ENCODE measurements at regions not wholly inside any gene's neighbourhood (a gene's known extent, or its start where the extent isn't known, plus 50 kb on each side); places are given as distances from the start of the nearest gene placed in this dataset.

GRCh38 chr16:5590416-5590815 lies 492.8 kb upstream of the EEF2KMT start:
- no peak for DNase-seq (ENCODE audit: low spot score)

DNA sequence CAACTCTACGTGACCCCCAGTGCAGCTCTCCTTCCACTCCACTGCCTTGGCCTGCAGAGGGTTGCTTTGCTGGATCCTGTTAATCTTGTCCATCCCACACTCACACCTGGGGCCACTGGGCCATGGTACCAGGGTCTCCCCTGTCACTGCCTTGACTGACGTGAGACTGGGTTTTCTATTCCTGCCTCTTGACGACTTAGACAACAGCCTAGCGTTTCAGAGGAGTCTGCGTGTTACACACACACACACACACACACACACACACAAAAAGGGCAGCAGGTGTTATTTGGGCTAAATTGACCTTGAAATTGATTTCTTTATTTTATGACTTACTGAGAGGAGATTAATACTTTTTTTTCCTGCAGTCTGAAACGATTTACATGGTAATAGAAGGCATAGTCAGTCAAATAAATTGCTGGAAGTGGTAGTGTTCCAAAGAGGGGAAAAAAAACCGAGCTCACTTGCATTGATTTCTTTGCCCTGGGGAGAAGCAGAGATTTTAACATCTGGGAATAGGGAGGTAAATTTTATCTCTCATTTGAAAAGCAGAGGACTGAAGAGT lies 492.3 kb upstream of the EEF2KMT start:
- no peak for DNase-seq (ENCODE audit: low spot score)

- no peak for DNase-seq (ENCODE audit: low spot score)
Measured at GRCh38 chr16:5584109-5584508, 486.5 kb upstream of the EEF2KMT start.

DNA sequence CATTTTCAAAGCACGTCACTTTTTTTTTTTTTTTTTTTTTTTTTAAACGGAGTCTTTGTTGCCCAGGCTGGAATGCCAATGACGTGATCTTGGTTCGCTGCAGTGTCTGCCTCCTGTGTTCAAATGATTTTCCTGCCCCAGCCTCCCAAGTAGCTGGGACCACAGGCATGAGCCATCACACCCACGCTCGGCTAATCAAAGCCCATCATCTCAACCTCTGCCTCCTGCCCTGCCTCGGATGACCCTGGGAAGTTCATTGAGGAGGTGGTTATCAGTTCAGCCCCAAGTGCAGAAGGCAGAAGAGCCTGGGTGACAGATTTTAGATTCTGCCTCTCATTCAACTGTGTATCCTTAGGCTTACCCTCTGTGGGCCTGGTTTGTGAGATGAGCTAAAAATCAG lies 484.9 kb upstream of the EEF2KMT start:
- DNase-seq (ENCODE audit: low spot score), result no peak

DNA sequence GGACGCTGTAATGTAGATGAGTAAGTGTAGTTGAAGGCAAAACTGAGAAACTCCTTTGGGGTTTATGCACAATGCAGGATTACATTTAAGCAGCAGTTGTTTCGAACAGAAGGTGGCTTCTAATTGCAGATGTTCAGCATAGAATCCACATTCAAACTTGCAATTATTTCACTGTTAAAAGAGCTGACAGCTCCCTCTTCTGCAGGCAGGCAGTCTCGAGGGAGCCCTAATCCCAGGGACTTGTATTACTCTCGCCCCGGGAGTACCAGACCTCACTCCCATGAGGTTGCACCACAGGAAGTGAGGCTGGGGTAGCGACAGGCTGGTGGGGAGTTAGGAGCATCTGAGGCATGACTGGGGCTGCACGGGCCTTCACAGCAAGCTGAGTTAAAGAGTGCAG lies 484.3 kb upstream of the EEF2KMT start:
- DNase-seq (ENCODE audit: low spot score), result no peak

- DNase-seq (ENCODE audit: low spot score), result no peak
Measured at GRCh38 chr16:5581428-5581827, 483.8 kb upstream of the EEF2KMT start.

GRCh38 chr16:5580772-5581171 lies 483.2 kb upstream of the EEF2KMT start:
- no peak for DNase-seq (ENCODE audit: low spot score)

- DNase-seq (ENCODE audit: low spot score), result no peak
Measured at GRCh38 chr16:5580296-5580695, 482.7 kb upstream of the EEF2KMT start.

DNA sequence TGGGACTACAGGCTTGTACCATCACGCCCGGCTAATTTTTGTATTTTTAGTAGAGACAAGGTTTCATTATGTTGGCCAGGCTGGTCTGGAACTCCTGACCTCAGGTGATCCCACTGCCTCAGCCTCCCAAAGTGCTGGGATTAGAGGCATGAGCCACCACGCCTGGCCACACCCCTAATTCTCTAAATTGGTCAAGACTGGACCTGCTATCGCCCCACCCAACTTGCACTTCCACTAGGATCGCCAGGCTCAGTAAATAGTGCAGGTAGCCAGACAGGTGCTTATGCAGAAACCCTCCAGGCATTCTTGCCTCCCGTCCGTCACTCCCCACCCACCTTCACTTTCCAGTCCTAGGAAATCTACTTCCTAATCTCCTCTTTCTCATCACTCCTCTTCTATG lies 481.4 kb upstream of the EEF2KMT start:
- no peak for DNase-seq (ENCODE audit: low spot score)

GRCh38 chr16:5577463-5577862 lies 479.9 kb upstream of the EEF2KMT start:
- DNase-seq (ENCODE audit: low spot score), result no peak

- DNase-seq (ENCODE audit: low spot score), result no peak
Measured at GRCh38 chr16:5575646-5576245, 478.2 kb upstream of the EEF2KMT start.

- DNase-seq (ENCODE audit: low spot score), result no peak
Measured at GRCh38 chr16:5575121-5575520, 477.5 kb upstream of the EEF2KMT start.

GRCh38 chr16:5572056-5572455 lies 474.5 kb upstream of the EEF2KMT start:
- no peak for DNase-seq (ENCODE audit: low spot score)

- no peak for DNase-seq (ENCODE audit: low spot score)
Measured at GRCh38 chr16:5571446-5571845, 473.9 kb upstream of the EEF2KMT start.

GRCh38 chr16:5561800-5562199 lies 464.2 kb upstream of the EEF2KMT start:
- DNase-seq (ENCODE audit: low spot score), result no peak

GRCh38 chr16:5560084-5560483 lies 462.5 kb upstream of the EEF2KMT start:
- no peak for DNase-seq (ENCODE audit: low spot score)

- DNase-seq (ENCODE audit: low spot score), result no peak
Measured at GRCh38 chr16:5557966-5558365, 460.4 kb upstream of the EEF2KMT start.

- DNase-seq (ENCODE audit: low spot score), result no peak
Measured at GRCh38 chr16:5557448-5557847, 459.9 kb upstream of the EEF2KMT start.

GRCh38 chr16:5556158-5556810 lies 458.7 kb upstream of the EEF2KMT start:
- DNase-seq (ENCODE audit: low spot score), result no peak

- DNase-seq (ENCODE audit: low spot score), result no peak
Measured at GRCh38 chr16:5551909-5552308, 454.3 kb upstream of the EEF2KMT start.

- DNase-seq (ENCODE audit: low spot score), result no peak
Measured at GRCh38 chr16:5549802-5550201, 452.2 kb upstream of the EEF2KMT start.

GRCh38 chr16:5541356-5541755 lies 443.8 kb upstream of the EEF2KMT start:
- no peak for DNase-seq (ENCODE audit: low spot score)

DNA sequence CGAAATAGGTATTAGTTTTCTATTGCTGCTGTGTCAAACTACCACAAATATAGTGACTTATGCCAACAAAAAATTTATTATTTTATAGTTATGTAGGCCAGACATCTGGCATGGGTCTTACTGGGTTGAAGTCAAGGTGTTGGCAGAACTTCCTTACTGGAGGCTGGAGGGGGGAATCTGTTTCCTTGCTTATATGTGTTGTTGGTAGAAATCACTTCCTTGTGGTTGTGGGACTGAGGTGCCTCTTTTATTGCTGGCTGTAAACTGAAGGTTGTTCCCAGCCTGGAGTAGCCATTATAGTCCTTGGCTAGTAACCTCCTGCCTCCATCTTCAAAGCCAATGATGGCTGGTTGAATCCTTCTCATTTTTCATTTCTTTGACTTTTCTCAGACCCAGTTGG lies 439.8 kb upstream of the EEF2KMT start:
- no peak for DNase-seq (ENCODE audit: low spot score)

DNA sequence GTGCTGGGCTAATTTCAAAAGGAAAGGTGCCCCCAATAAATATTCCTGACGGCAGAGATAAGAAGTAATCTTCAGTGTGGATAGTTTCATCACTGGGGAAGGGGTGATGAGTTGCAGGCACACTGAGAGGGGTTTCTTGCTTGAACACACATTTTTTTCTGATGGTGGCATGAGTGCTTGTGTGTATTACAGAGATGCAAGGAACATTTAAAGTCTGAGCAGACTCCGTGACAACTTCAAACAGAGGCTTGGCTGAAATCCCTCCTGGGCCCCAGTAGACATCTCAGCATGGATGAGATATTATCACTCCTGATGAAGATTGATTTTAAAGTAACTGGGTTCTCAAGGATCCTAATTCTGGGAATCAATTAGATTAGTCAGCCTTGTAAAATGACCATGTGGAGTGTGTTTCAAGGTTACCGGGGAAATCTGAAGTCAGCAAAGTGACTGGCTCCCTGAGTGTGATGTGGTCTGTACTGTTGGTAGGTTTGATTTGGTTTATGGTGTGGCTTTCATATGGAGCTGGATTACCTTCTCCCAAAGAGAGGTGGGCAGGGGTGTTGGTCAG lies 435.8 kb upstream of the EEF2KMT start:
- DNase-seq (ENCODE audit: low spot score), result no peak
